Dermis blood vessel endothelial cell (primary cell): ENCODE measurements at regions not wholly inside any gene's neighbourhood (a gene's known extent, or its start where the extent isn't known, plus 50 kb on each side); places are given as distances from the start of the nearest gene placed in this dataset.

Experiments
- DNase-seq: peaks from one replicate; pipeline ENCODE4 v3.0.0; 2010

- DNase-seq, result no peak
Observed at GRCh38 chr9:23447944-23448343, 378.1 kb downstream of the ELAVL2 start.

DNA sequence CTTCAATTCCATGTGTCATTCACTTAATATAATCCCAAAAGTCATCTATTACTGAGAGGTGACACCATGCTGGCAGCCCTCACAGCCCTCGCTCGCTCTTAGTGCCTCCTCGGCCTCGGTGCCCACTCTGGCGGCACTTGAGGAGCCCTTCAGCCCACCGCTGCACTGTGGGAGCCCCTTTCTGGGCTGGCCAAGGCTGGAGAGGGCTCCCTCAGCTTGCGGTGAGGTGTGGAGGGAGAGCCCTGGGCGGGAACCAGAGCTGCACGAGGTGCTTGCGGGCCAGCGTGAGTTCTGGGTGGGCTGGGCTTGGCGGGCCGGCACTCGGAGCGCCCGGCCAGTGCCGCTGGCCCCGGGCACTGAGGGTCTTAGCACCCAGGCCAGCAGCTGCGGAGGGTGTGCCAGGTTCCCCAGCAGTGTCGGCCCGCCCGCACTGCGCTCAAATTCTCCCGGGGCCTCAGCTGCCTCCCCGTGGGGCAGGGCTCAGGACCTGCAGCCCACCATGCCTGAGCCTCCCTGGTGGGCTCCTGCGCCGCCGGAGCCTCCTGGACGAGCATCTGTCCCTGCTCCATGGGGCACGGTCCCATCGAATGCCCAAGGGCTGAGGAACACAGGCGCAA, 374.1 kb downstream of the ELAVL2 start:
- DNase-seq, result no peak

DNA sequence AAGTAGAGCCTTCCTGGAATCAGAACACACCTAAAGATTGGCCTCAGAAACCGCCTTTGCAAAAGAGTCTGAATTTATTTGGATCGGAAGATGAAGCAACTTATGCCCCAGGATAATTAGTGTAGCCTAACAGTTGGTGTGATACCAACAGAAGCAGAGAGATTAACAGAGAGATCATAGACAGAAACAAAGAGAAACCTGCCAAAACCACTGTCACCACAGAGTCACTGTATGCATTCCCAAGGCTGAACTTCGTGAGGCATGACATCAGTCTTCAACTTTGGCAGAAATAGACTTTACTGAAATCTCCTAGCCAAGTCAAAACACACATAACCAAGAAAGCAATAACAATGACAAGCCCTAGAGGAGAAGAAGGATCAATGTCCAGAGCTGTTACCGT, 361.8 kb downstream of the ELAVL2 start:
- DNase-seq, result no peak

DNA sequence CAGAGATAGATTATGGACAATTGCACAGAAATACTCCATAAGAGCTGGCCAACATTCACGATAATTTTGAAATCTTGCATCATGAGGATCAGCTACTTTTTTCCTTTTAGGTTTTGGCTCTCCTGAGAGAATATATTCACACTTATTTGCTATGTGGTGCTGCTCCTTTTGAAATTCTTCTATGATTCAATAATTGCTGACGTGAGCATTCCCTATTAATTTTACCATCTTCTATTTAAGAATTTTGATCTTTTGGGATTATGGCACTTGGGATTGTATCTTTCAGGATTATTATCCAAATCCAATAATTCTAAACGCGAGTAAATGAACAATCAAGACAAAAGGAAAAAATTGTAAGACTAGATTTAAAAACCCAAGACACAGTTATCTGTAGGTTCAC, 358.8 kb downstream of the ELAVL2 start:
- no peak for DNase-seq

DNA sequence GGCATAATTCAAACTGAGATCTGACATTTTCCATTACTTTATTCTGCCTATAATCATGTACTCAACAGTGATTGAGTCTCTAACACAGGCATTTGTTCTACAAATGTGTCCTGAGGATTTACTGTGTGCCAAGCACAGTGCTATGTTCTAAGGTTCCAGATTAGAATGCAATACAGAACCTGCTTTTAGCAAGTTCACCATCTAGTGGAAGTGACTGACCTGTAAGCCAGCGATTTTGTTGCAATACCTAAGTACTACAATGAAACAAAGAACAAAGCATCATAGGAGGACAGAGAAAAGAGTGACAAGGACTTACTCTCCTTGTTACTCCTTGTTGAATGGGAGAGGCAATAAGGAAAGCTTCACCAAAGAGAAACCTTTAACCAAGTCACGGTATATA, 348.1 kb downstream of the ELAVL2 start:
- no peak for DNase-seq

DNA sequence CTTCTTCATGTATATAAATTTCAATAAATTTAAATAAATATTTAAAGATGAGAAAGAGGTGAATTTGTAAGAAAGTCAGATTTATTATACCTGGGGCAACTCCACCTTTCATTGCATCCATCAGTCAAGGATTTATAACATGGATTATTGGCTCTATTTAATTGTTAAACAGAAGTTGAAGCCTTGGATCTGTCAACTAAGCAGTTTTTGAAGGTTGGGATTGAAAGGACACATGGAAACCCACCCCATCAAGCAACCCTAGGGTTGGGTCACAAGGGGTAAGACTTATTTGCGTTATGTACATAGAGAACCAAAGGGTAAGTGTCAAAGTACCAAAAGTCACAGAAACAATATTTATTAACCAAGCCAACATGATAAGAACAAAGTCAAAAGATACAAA, 342.5 kb downstream of the ELAVL2 start:
- no peak for DNase-seq

DNA sequence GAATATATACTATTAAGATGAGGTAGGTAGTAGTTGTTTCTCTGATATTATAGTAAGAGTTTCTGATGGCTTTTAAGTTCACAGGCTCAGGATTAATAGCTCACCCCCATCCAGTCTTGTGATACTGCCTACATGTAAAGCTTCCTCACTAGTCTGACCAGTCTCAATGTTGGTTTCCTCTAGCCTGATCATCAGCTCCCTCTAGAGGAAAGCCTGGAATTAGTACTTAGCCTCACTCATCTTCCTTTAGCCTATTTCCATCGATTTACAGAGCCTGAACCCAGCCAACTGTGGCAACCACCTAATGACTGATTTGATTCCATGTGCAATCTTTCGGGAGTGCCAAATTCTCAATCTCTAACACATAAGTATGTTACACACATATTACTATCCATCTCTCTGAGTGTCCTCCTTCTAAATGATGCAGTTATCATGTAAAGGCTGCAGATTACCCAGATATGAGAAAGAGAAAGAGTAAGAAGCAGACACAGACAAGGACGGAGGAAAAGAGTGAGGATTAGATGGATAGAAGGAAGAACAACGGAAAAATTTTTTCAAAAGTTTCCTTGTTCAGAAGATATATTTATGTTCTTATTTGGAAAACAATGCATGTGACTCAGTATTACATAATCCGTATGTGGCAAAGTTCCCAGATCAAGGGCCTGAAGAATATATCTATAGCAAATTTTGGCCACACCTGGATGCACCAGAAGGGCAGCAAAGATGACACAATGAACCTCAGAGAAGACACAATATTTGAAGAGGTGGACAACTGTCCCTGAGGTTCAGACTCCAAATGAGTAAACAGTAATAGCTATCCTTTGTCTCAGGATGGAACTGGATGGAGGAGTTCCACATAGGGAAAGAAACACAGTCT, 333.7 kb downstream of the ELAVL2 start:
- DNase-seq, result peak; percentile 0

- no peak for DNase-seq
Observed at GRCh38 chr9:23493219-23493618, 332.8 kb downstream of the ELAVL2 start.

DNA sequence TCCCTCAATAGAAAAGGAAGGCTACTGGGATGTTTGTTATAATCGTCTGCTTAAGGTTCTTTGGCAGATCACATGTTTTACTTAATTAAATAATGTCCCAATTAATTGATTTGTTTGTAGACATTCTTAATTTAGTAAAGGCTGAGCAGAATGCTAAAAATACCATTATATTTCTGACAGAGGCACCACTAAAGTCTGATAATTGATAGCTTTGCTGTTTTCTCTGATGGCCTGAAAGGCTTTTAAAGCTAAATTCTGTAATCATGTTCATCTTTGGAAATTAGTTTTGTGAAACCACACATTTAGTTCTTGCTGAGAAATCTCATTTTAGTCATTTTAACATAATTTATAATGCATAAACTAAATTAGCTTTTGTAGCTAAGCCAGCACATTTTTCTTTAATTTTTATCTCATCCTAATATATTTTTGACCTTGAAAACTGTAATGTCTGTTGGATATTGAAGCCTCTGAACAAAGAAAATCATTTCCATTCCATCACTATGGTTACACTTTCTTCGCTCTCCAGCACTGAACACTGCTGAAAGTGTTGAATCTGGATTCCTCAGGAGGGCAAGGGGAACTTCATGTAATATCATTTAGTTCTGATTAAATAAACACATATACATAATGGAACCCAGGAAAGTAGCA, 329.4 kb downstream of the ELAVL2 start:
- no peak for DNase-seq

DNA sequence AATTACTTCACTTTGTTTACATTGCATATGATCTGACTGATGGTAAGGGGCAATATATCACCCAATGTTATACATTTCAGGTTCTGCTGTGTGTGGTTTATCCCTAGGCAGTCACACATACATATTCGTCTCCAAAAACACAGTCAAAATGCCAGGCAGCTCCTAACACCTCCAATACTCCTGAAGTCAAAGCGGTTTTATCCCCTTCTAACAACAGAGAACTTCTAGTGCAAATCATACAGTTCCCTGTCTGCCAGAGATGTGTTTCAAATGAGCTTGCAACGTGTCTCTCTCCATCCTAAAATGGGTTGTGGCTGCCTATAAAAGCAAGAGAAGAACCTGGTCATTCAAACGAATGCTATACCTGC, 328.9 kb downstream of the ELAVL2 start:
- DNase-seq, result no peak

- DNase-seq, result no peak
Observed at GRCh38 chr9:23502004-23502403, 324.0 kb downstream of the ELAVL2 start.

GRCh38 chr9:23522952-23523351, 303.1 kb downstream of the ELAVL2 start:
- DNase-seq, result no peak

DNA sequence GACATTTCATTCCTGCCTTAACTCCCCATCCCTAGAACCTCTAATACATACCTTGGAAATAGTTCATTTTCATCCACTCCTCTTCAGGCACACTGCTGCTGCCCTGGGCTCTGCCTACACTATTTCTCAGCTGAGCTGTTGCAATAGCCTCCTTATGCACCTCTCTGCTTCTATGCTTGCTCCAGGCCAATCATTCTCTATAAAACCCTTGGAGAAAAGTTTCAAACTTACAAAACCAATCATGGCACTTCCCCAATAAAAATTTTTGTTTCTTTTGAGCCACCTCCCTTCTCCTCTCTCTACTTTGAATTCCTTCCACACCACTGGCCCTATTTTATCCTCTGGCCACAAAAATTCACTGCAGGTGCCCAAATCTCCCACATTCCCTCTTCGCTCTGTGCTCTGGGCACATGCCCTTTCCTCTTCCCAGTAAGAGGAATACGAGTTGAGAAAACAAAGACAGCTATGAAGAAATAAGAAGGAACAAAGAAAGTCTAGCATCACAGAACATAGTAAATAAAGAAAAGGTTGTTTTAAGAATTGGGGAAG, 301.4 kb downstream of the ELAVL2 start:
- no peak for DNase-seq

DNA sequence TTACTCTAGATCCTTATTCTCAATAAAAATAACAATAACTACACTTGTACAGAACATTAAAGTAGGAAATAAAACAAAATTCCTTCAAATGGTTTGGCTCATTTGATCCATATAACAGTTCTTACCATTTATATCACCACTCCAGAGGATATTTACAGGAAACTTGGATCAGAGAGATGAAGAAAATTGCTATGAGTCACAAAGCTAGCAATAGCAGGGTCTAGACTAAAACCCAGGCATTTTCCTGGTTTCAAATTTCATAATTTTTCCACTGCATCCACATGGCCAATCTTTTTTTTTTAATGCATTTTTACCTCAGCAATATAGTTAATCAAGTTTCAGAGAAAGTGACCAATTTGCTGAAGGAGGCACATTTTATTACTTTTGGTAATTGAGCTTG, 299.2 kb downstream of the ELAVL2 start:
- DNase-seq, result no peak

- DNase-seq, result no peak
Observed at GRCh38 chr9:23532282-23532681, 293.8 kb downstream of the ELAVL2 start.

DNA sequence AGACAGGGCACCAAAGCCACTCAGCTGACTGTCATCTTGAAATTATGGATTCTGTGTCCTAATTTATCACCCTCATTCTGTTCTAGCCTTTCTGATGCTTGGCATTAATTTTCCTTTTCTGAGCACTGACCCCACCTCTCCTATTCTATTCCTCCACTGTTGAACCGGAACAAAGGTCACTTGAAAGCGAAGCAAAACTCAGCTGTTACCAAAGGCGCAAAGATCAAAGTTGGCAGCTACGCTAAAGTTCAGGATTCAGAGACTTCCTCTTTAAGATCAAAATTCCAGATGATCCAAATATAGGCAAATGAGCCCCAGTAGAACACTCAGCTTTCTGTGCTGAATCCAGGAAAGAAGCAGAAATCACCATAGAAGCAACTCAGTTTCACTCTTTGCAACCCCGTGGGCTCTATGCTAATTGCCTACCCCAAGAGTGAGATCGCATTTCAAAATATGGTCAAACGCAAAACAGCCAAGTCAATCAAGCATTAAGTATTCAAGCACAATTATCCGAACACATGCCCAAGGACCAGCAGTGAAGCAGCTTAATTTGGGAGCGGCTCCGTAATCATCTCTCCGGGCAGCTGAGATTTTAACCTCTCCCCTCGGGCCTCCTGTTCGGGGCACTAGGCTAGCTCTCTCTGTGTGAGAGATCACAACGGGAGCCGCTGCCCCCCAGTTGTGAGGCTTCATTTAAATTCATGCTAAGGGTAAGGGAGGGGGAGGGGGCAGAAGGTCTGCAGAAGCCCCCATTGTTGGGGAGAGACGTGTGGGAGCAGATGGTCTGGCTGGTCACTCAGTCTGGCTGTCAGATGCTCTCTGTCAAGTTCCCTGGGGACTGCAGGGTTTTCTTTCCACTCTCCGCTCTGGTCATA, 288.6 kb downstream of the ELAVL2 start:
- DNase-seq, result no peak

DNA sequence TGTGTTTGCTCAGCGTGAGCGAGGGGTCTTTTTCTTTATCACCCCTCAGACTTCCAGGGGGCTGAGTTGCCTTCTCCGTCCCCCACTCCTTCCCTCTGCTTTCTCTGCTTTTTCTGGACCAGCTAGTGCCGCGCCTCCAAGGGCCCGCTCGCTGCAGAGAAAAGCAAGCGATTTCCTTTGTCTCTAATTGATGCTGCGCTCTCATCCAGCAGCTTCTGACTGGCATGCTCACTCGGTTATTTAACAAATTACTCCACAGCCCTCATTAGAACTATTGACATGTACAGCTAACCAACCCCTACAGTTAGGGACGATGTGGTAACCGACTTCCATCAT, 288.0 kb downstream of the ELAVL2 start:
- no peak for DNase-seq

DNA sequence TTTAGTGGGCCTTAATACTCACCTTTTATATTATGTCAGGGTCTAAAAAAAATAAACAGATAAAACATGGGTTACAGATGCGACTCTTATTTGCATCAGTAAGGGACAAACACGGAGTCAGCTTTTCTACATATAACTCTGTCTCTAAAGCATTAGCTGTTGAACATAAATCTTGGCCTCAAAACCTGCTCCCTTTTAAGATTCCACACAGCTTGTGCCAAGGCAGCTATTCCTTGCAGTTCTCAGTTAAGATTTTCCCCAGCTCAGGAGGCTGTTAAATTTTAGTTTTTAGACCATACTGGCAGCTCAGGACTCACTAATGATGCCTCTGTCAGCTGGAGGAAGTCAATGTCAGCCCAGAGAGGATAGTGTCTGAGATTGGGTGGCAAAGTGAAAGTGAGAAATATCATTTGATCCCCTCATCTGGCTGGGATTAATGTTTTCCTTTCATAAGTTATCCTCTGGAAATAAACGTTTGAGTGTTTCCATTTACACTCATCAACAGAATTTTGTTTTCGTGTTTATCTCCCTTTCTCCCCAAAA, 287.5 kb downstream of the ELAVL2 start:
- no peak for DNase-seq

- DNase-seq, result no peak
Observed at GRCh38 chr9:23539311-23539710, 286.7 kb downstream of the ELAVL2 start.

GRCh38 chr9:23541976-23542375, 284.1 kb downstream of the ELAVL2 start:
- DNase-seq, result no peak

DNA sequence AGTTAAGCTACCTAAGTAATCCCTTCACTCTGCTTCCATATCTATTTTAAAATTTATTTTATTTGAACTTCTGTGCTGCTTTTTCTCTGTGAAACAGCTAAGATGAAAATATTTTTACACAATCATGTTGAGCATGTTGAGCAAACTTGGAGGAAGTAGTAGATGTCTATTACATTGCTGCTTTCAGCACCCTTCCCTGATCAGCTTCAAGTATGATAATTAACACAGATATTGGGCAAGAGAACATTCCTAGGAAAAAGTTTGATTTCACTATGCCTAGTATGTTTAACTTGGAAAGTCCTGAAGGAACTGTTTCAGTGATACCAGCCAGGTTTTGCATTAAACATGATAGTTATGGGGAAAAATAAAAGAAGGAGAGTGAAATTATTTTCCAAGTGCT, 283.6 kb downstream of the ELAVL2 start:
- DNase-seq, result no peak

DNA sequence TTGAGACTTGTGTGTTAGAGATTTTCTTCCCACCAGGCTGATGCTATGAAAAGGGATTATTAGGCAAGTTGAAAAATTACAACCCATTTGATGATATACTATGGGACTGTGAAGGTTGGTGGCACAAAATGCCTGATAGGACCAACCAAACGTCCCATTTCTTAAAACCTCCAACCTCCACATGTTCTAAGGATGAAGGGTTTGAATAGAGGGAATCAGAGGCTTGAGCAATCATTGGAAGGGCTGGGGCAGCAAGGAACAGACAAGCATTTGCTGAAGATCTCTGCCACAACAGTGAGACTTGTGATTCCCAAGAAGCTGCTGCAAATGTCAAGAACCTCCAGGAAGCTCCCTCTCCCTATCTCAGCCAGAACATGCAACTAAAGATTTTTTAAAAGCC, 283.1 kb downstream of the ELAVL2 start:
- DNase-seq, result no peak

- DNase-seq, result no peak
Observed at GRCh38 chr9:23543419-23543818, 282.6 kb downstream of the ELAVL2 start.
